ENCODE measurements at regions not wholly inside any gene's neighbourhood (a gene's known extent, or its start where the extent isn't known, plus 50 kb on each side); places are given as distances from the start of the nearest gene placed in this dataset.

DNA sequence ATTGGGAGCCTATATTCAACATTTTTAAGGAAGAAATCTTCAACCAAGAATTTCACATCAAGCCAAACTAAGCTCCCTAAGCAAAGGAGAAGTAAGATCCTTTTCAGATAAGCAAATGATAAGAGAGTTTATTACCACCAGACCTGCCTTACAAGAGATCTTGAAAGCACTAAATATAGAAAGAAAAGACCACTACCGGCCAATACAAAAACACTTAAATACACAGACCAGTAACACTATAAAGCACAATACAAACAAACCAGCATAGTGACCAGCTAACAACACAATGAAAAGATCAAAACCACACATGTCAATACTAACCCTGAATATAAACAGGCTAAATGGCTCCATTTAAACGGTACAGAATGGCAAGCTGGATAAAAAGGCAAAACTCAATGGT, 165.4 kb downstream of the MRPL39 start:
- no peak for TF ChIP-seq REST (IDR thresholded peaks at IDR 0.05; ENCODE audit: low read depth)
- TF ChIP-seq USF1 (IDR thresholded peaks at IDR 0.05): no peak
- TF ChIP-seq CREB1 (IDR thresholded peaks at IDR 0.05; ENCODE audit: low read depth): no peak
- TF ChIP-seq ZBTB7A (IDR thresholded peaks at IDR 0.05; ENCODE audit: low read depth): no peak
- TF ChIP-seq YY1 (IDR thresholded peaks at IDR 0.05; ENCODE audit: low read depth): no peak
- no peak for TF ChIP-seq NFIC (IDR thresholded peaks at IDR 0.05)
